ENCODE measurements at regions not wholly inside any gene's neighbourhood (a gene's known extent, or its start where the extent isn't known, plus 50 kb on each side); places are given as distances from the start of the nearest gene placed in this dataset.
"Not testable (repeated sequence)": the region's sequence is repeated elsewhere in the genome, so short reads cannot be mapped to it uniquely, and the experiment has no call there.

GRCh38 chr2:122545821-122546220, 790.4 kb downstream of the TSN start:
- DNase-seq (ENCODE audit: low spot score), result no peak

GRCh38 chr2:122562775-122563174, 807.3 kb downstream of the TSN start:
- DNase-seq (ENCODE audit: low spot score), result no peak

DNA sequence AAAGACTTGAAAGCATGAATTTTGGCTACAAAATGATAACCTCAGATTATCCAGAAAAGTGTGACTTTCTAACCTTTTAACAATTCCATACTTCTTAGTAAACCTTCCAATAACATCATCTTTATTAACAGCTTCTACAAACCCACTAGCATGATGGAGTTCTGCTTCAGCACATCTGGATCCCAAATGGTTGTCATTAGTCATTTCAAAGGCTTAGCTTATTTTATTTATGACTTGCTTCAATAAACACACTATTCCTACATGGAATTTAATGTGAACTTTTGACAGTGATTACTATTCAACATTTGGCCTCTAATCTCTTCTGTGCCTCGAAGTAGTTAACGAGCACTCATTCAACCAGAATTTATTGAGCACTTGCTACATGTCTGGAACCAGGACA, 808.3 kb downstream of the TSN start:
- DNase-seq (ENCODE audit: low spot score), result no peak

DNA sequence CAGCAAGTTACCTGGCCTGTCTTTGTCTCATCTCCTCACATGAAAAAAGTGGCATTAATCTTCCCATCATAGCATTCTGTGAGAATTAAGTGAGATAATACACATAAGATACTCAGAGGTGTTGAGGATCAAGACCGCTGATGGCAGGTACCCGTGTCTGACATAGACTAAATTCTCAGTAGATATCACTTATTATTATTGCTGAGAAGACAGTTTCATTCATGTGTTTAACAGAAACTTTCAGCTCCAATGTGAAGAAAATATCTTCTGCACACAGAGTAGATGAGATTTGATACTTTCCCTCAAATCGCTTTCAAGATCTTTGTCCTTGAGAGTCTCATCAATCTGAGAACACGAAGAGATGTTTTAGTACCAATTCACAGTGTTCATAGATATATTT, 809.4 kb downstream of the TSN start:
- DNase-seq (ENCODE audit: low spot score), result no peak

DNA sequence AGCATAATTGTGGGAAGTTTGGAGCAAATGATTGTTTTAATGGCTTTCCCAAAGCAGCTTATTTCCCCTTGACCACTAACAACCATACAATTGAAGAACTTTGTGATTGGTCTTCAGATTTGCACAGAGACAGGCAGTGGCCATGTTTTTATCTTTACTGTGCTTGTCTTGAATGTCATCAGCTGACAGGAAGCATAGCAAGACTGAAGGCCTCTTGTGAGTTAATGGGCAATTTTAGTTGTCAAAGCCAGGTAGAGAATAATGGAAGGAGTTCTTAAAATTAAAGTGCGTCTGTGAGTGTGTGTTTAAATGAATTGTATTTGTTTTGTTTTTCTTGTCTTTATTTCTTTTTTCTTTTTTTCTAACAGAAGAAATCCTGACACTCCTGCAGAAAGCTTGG, 809.9 kb downstream of the TSN start:
- no peak for DNase-seq (ENCODE audit: low spot score)

DNA sequence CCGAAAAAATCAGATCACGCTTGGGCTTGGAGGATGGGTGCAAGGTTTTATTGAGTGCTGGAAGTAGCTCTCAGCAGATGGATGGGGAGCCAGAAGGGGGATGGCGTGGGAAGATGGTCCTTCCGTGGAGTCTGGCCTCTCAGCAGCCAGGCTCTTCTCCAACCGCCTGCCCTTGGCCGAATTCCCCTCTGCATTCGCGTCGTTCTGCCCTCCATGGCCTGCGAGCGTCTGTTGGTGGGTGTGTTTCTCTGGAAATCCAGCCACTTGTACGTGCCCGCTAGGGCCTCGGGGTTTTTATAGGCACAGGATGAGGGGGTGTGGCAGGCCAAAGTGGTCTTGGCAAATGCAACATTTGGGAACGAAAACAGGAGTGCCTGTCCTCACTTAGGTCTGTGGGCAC, 815.2 kb downstream of the TSN start:
- DNase-seq (ENCODE audit: low spot score), result no peak

DNA sequence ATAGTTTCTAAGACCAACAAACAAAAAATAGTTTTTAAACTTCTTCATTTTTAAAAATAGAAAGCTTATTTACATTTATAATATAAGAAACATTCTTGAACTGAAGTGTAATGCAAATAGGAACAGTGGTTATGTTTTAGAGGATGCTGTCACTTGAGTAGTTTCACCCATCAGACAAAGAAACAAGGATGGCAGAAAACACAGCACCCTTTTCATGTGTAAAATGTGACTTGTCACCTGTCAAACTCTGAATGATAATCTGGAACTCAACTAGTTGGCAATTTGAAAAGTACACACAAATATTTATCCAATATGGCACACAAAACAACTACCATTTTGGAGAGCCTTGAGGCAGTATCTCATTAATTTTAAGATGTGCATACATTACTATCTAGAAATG, 816.0 kb downstream of the TSN start:
- not testable (repeated sequence) for DNase-seq (ENCODE audit: low spot score)

GRCh38 chr2:122575076-122575475, 819.6 kb downstream of the TSN start:
- no peak for DNase-seq (ENCODE audit: low spot score)

GRCh38 chr2:122583159-122583917, 827.9 kb downstream of the TSN start:
- no peak for DNase-seq (ENCODE audit: low spot score)

- no peak for DNase-seq (ENCODE audit: low spot score)
Observed at GRCh38 chr2:122590524-122590923, 835.1 kb downstream of the TSN start.

GRCh38 chr2:122595065-122595464, 839.6 kb downstream of the TSN start:
- no peak for DNase-seq (ENCODE audit: low spot score)

DNA sequence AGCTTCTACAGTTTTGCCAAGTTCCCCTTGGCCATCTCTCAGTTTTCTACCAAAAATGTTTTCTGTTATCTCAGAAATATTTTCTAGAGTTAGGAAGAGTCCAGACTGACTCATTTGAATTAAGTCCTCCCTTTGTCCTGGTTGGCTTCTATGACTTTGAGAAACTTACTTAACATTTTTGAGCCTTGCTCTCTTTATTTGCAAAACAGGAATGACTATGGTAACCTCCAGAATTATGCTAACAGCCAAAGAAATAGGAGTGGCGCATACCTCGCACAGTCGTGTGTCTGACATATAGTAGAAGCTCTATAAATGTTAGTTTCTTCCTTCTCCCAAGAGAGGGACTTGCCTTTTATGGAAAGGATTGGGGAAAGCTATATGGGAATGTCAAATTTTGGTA, 841.1 kb downstream of the TSN start:
- no peak for DNase-seq (ENCODE audit: low spot score)

GRCh38 chr2:122598784-122599183, 843.3 kb downstream of the TSN start:
- DNase-seq (ENCODE audit: low spot score), result no peak

GRCh38 chr2:122610948-122611609, 855.6 kb downstream of the TSN start:
- no peak for DNase-seq (ENCODE audit: low spot score)

DNA sequence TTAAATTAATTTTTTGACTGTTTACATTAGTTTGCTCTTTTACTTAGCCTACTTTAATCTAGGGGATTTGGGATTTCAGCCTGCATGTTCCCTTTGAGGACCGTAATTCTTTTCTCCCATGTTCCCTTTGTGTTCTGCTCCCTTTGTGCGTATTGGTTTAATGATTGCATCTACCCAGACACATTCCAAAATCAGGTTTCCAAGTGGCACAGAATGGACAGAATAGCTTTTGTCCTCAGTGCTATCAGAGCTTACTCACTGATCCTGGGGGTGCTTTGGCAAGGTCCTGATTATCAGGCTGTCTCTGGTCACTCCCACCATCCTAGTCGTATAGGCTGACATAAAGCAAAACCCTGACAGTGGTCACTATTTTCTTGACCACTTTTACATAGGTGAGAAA, 867.5 kb downstream of the TSN start:
- DNase-seq (ENCODE audit: low spot score), result no peak

DNA sequence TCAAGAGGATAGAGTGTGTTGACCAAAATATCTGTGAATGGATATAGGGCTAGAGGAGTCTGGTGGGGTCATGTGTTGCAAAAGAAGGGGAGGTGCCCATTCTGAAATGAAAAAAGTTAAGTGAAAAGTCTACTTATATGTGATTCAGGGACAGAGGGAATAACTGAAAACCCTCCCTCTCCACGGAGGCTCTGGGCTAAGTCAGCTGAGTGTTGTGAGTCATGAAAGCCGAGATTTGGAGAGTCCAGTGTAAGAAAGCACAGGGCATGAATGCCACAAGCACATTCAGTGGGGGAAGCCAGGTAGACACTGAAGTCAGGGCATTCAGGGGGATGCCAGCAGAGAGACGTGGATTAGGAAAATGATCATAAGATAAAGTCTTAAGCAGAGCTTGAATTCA, 871.9 kb downstream of the TSN start:
- no peak for DNase-seq (ENCODE audit: low spot score)

GRCh38 chr2:122634256-122634655, 878.8 kb downstream of the TSN start:
- DNase-seq (ENCODE audit: low spot score), result no peak

- DNase-seq (ENCODE audit: low spot score), result no peak
Observed at GRCh38 chr2:122634920-122635319, 879.5 kb downstream of the TSN start.

DNA sequence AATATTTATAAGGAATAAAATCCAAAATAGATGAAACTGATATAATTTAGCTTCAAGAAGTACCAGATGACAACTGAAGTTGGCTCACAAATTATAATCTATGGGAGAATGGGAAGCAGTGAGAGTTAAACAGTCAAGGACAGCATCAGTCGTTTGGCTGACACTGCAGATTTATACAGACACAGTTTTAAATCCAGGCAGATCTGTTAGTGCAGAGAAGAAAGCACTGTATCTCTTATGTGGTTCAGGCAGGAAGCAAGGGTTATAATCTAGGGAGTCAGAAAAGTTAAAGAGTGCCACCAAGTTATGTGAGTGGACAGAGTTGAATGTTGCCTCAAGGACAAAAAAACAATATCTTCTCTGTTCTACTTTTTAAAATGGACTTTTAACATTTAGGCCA, 880.2 kb downstream of the TSN start:
- DNase-seq (ENCODE audit: low spot score), result no peak

DNA sequence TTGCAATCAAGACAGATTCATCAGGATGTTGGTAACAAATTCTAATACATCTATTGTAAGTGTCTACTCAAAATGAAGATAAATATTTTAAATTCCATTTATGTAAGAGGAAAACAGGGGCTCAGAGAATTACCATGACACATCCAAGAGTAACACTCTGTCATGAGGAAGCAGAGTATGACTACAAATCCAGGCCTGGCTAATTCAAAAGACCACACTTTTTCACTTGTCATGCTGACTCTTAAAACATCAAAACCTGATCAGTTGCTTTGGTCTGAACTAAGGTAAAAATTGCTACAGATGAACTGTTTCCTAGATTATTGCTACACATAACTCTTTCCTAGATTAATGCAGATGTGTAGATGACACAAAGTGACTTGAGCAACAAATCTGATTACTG, 880.6 kb downstream of the TSN start:
- no peak for DNase-seq (ENCODE audit: low spot score)

DNA sequence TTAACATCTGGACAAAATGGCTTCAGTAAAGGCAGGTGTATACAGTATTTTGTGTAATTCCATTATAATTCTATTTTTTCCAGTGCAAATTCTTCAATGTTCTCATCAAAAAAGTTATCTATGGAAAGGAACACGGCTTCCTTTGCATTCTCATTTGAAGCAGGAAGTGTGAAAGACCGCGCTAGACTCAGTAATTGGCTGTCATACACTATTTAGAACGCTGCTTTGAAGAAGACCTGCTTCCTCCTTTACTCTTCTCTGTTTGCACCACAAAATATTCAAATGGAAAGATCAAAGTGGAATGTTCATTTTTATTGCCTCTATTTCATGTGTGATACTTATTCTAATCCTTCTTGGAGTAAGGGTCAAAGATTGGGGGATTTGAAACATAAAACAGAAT, 883.7 kb downstream of the TSN start:
- no peak for DNase-seq (ENCODE audit: low spot score)

DNA sequence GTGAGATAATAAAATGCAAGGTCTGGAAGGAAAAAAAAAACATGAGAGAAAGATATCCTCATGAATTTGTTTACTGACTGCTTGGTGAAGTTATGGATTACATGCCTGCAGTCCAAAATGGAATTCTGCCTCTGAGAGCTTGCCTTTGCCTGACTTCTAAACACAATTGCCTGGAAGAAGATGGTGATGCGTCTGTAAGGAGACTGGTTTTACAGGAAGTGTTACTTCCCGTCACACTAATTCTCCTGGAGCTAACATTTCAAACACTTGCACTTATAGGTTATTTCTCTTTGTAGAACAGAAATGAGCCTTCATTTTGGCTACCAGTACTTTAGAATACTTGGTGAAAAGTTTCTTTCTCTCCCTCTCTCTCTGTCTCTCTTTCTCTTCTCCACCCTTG, 884.3 kb downstream of the TSN start:
- no peak for DNase-seq (ENCODE audit: low spot score)

GRCh38 chr2:122643725-122644329, 888.4 kb downstream of the TSN start:
- no peak for DNase-seq (ENCODE audit: low spot score)

DNA sequence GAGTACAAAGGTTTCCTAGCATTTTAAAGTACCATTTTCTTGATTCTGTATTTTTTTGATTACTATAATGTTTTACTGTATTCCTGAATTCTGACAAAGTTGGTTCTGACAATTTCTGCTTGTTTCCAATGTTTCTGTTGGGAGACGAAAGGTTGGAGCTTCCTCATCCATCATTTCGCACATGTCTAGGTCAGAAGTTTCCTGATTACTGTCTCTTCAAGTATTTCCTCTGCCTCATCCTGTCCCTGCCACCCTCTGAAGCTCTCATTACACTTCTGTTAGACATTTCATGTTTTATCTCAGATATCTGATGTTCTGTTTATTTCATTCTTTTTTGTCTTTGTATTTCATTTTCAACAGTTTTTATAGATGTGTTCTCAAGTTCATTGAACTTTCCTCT, 895.8 kb downstream of the TSN start:
- DNase-seq (ENCODE audit: low spot score), result no peak
